Bronchial epithelial cell (primary cell): ENCODE measurements at regions not wholly inside any gene's neighbourhood (a gene's known extent, or its start where the extent isn't known, plus 50 kb on each side); places are given as distances from the start of the nearest gene placed in this dataset.
"Not testable (repeated sequence)": the region's sequence is repeated elsewhere in the genome, so short reads cannot be mapped to it uniquely, and the experiment has no call there.

ENCODE experiments used
- DNase-seq: peaks from one replicate; pipeline ENCODE4 v3.0.0-alpha.2; 2010; ENCODE audit warnings: low read depth
- FAIRE-seq: peaks from 2 replicates; lab custom pipeline; 2011; peaks lifted over from hg19 to GRCh38; lab: Jason Lieb, UNC
- H3K27me3 ChIP-seq: 2 replicates; pipeline ENCODE4 v1.5.1; 2011; ENCODE audit warnings: low read length; ENCODE audit not compliant: control insufficient read depth, insufficient read depth
- H3K36me3 ChIP-seq: 2 replicates; pipeline ENCODE4 v1.5.1; 2011; ENCODE audit warnings: low read length; ENCODE audit not compliant: control insufficient read depth, insufficient read depth
- H3K4me3 ChIP-seq: 2 replicates; pipeline ENCODE4 v1.5.1; 2011; ENCODE audit warnings: mild to moderate bottlenecking, low read depth, low read length, control low read depth
- TF ChIP-seq, protein P1 (sequence below): IDR thresholded peaks from 2 replicates; pipeline ENCODE4 v1.5.1; 2011; ENCODE audit warnings: mild to moderate bottlenecking, moderate library complexity, low read length, control low read depth, inconsistent platforms; ENCODE audit not compliant: insufficient read depth, severe bottlenecking

DNA sequence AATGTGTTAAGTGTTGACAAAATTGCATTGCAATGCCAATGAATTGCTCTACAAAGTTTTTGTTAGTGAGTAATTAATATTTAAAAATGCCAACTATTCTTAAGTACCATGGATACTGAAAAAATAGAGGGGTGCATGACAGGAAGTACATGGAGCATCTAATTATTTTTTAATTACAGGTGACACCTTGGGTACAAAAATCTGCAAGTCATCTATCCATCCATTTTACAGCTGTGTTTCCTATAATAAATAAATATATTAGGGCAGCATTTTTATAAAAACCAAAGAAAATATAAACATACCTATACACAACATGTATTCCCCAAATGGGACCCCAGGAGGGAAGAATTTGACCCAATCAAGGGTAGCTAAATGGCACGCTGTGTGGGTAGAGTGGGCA is 304.6 kb downstream of the XPNPEP1 start:
- no peak for DNase-seq
- TF ChIP-seq, protein P1, sequence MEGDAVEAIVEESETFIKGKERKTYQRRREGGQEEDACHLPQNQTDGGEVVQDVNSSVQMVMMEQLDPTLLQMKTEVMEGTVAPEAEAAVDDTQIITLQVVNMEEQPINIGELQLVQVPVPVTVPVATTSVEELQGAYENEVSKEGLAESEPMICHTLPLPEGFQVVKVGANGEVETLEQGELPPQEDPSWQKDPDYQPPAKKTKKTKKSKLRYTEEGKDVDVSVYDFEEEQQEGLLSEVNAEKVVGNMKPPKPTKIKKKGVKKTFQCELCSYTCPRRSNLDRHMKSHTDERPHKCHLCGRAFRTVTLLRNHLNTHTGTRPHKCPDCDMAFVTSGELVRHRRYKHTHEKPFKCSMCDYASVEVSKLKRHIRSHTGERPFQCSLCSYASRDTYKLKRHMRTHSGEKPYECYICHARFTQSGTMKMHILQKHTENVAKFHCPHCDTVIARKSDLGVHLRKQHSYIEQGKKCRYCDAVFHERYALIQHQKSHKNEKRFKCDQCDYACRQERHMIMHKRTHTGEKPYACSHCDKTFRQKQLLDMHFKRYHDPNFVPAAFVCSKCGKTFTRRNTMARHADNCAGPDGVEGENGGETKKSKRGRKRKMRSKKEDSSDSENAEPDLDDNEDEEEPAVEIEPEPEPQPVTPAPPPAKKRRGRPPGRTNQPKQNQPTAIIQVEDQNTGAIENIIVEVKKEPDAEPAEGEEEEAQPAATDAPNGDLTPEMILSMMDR = no peak
- H3K36me3 ChIP-seq = no peaks in the 10 kb centered on the region
- FAIRE-seq = no peak
- no peaks in the 10 kb centered on the region for H3K27me3 ChIP-seq
- H3K4me3 ChIP-seq = no peak overlapping the region

GRCh38 chr10:109618301-109618700 is 305.0 kb downstream of the XPNPEP1 start:
- Histone ChIP-seq H3K27me3 (no peaks in the 10 kb centered on the region), H3K36me3 (no peaks in the 10 kb centered on the region), H3K4me3 (no peak overlapping the region)
- no peak for DNase-seq
- TF ChIP-seq, protein P1 = no peak
- no peak for FAIRE-seq

DNA sequence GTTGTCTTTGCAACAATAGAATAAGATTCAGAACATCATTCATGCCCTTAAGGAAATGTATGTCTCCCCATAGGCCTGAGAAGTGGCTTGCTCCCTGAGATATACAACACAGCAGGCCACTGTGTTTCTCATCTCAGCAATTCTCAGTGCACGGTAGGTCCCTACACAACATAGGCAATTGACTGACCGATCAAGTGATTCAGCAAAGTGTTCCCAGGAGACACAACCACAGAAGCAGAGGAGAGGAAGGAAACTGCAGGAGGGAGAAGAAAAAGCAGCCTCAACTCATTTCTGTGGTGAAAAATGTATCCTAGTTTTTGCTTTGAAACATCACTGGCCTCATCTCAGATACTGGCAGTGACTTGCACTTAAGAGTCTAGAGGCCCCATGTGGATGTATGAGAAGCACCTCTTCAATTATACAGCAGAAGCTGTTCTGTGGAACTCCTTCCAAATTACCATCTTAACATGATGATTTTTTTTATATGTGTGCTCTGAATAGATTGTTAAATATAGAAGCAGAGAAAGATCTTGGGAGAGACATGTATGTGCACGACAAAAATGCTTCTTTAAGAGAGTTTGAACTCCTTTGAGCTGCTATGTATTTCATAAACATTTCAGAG is 306.8 kb downstream of the XPNPEP1 start:
- Histone ChIP-seq H3K27me3 (no peaks in the 10 kb centered on the region), H3K36me3 (no peaks in the 10 kb centered on the region), H3K4me3 (no peak overlapping the region)
- TF ChIP-seq, protein P1 = no peak
- no peak for FAIRE-seq
- DNase-seq = no peak

- not testable (repeated sequence) for H3K4me3 ChIP-seq, H3K27me3 ChIP-seq, DNase-seq, FAIRE-seq, H3K36me3 ChIP-seq
Observed at GRCh38 chr10:109595356-109595755, 328.0 kb downstream of the XPNPEP1 start.

DNA sequence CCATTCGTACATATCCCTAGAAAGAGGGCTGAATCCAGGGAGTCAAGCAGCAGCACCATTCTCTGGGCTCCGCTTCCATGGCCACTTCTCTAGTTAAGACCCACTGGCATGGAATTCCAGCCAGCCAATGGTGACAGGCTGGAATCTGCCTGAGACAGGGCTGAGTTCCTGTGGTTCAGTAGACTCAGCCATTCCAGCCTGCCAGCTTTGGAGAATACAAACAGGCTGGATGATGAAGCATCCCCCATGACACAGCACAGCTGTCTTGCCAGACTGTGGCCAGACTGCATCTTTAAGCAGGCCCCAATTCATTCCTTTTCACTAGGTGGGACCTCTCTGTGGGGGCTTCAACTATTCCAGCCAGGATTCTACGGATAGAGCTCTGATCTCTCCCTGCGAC is 329.6 kb downstream of the XPNPEP1 start:
- TF ChIP-seq, protein P1 = no peak
- Histone ChIP-seq H3K36me3 (no peaks in the 10 kb centered on the region), H3K4me3 (no peak overlapping the region), H3K27me3 (no peaks in the 10 kb centered on the region)
- FAIRE-seq (peak; percentile 81), DNase-seq (no peak)

DNA sequence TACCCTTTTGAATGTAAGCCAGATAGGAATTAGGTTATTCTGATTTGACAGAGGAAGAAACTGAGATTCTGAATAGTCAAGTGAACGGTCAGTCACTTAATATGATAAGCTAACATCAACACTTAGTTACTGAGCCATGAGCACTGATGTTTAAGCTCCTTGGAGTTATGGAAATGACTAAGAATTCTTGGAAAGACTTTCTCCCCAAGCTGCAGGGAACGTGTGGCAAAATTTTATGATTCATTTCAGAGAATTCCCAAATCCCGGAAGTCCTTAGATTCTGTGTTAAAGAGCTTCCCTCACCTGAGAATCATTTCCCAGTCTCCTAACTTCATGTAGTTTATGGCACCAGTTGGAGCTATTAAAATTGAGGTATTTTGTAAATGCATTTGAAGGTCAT is 330.9 kb downstream of the XPNPEP1 start:
- TF ChIP-seq, protein P1 = no peak
- FAIRE-seq = no peak

More for the DNA sequence above, 330.9 kb downstream of the XPNPEP1 start:
- H3K27me3 ChIP-seq = no peaks in the 10 kb centered on the region
- no peaks in the 10 kb centered on the region for H3K36me3 ChIP-seq
- DNase-seq = no peak
- no peak overlapping the region for H3K4me3 ChIP-seq
